ENCODE measurements at regions not wholly inside any gene's neighbourhood (a gene's known extent, or its start where the extent isn't known, plus 50 kb on each side); places are given as distances from the start of the nearest gene placed in this dataset.

- Histone ChIP-seq H4K20me1 (replicated peaks; ENCODE audit: insufficient read depth) (no peaks in the 10 kb centered on the region), H2AFZ (no peak overlapping the region), H3K27me3 (ENCODE audit: insufficient read depth) (no peaks in the 10 kb centered on the region), H3K79me2 (replicated peaks; ENCODE audit: insufficient read depth) (no peaks in the 10 kb centered on the region), H3F3A (replicated peaks; ENCODE audit: low read depth) (no peaks in the 10 kb centered on the region), H3K27ac (ENCODE audit: low read depth) (no peak overlapping the region), H3K36me3 (ENCODE audit: insufficient read depth) (peaks cover 12% of the 10 kb centered on the region), H3K4me2 (no peak overlapping the region), H3K9me2 (ENCODE audit: insufficient read depth) (peaks cover 11% of the 10 kb centered on the region), H3K4me1 (ENCODE audit: insufficient read depth) (no peaks in the 10 kb centered on the region), H3K4me3 (no peak overlapping the region)
- Mint-ChIP-seq H3K4me1 (no peaks in the 10 kb centered on the region), H3K4me3 (no peak overlapping the region), H3K36me3 (ENCODE audit: low read depth) (peaks cover 22% of the 10 kb centered on the region), H3K9me3 (peaks cover 32% of the 10 kb centered on the region), H3K27me3 (ENCODE audit: insufficient read depth, low read depth, poor library complexity) (no peaks in the 10 kb centered on the region), H3K27ac (no peak overlapping the region)
- TF ChIP-seq, protein P1, sequence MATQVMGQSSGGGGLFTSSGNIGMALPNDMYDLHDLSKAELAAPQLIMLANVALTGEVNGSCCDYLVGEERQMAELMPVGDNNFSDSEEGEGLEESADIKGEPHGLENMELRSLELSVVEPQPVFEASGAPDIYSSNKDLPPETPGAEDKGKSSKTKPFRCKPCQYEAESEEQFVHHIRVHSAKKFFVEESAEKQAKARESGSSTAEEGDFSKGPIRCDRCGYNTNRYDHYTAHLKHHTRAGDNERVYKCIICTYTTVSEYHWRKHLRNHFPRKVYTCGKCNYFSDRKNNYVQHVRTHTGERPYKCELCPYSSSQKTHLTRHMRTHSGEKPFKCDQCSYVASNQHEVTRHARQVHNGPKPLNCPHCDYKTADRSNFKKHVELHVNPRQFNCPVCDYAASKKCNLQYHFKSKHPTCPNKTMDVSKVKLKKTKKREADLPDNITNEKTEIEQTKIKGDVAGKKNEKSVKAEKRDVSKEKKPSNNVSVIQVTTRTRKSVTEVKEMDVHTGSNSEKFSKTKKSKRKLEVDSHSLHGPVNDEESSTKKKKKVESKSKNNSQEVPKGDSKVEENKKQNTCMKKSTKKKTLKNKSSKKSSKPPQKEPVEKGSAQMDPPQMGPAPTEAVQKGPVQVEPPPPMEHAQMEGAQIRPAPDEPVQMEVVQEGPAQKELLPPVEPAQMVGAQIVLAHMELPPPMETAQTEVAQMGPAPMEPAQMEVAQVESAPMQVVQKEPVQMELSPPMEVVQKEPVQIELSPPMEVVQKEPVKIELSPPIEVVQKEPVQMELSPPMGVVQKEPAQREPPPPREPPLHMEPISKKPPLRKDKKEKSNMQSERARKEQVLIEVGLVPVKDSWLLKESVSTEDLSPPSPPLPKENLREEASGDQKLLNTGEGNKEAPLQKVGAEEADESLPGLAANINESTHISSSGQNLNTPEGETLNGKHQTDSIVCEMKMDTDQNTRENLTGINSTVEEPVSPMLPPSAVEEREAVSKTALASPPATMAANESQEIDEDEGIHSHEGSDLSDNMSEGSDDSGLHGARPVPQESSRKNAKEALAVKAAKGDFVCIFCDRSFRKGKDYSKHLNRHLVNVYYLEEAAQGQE (IDR thresholded peaks at IDR 0.05; ENCODE audit: unreplicated experiment) = no peak
- TF ChIP-seq POLR2AphosphoS5 (IDR thresholded peaks at IDR 0.05; ENCODE audit: low read depth) (no peak), EZH2phosphoT487 (IDR thresholded peaks at IDR 0.05; ENCODE audit: unreplicated experiment) (no peak), ZNF331 (CRISPR knock-in tag; IDR thresholded peaks at IDR 0.05; ENCODE audit: low read depth) (no peak), CTCF (conservative IDR thresholded peaks at IDR 0.05; ENCODE audit: low read depth in 2 of 2) (no peak)
- ATAC-seq (no peak), DNase-seq (ENCODE audit: low spot score) (no peak)
Observed at GRCh38 chr12:23140710-23141109, 515.7 kb downstream of the ETNK1 start.

GRCh38 chr12:23141335-23141734, 516.4 kb downstream of the ETNK1 start:
- Histone ChIP-seq H3K4me3 (no peak overlapping the region), H3K4me1 (ENCODE audit: insufficient read depth) (no peaks in the 10 kb centered on the region), H3K27me3 (ENCODE audit: insufficient read depth) (no peaks in the 10 kb centered on the region), H3K9me2 (ENCODE audit: insufficient read depth) (peaks cover 8% of the 10 kb centered on the region), H4K20me1 (replicated peaks; ENCODE audit: insufficient read depth) (no peaks in the 10 kb centered on the region), H3K4me2 (no peak overlapping the region), H3K36me3 (ENCODE audit: insufficient read depth) (peaks cover 15% of the 10 kb centered on the region), H3K79me2 (replicated peaks; ENCODE audit: insufficient read depth) (no peaks in the 10 kb centered on the region), H3K27ac (ENCODE audit: low read depth) (no peak overlapping the region), H3F3A (replicated peaks; ENCODE audit: low read depth) (no peaks in the 10 kb centered on the region), H2AFZ (no peak overlapping the region)
- no peak for TF ChIP-seq STAT1 (IDR thresholded peaks at IDR 0.05; ENCODE audit: unreplicated experiment)
- TF ChIP-seq CTCF (conservative IDR thresholded peaks at IDR 0.05; ENCODE audit: low read depth in 2 of 2) = no peak
- TF ChIP-seq CREB1 (CRISPR knock-in tag; IDR thresholded peaks at IDR 0.05; ENCODE audit: low read depth) = no peak
- no peak for TF ChIP-seq NANOG (IDR thresholded peaks at IDR 0.05; ENCODE audit: borderline replicate concordance)
- TF ChIP-seq, protein P1 (IDR thresholded peaks at IDR 0.05; ENCODE audit: unreplicated experiment) = no peak
- TF ChIP-seq EZH2phosphoT487 (IDR thresholded peaks at IDR 0.05; ENCODE audit: unreplicated experiment) = no peak
- no peak for TF ChIP-seq POLR2AphosphoS5 (IDR thresholded peaks at IDR 0.05; ENCODE audit: low read depth)
- no peak for TF ChIP-seq EZH2 (IDR thresholded peaks at IDR 0.05; ENCODE audit: low read depth, unreplicated experiment)
- Mint-ChIP-seq H3K4me3 (no peak overlapping the region), H3K4me1 (no peaks in the 10 kb centered on the region), H3K36me3 (ENCODE audit: low read depth) (peaks cover 27% of the 10 kb centered on the region), H3K27ac (no peak overlapping the region), H3K9me3 (peaks cover 38% of the 10 kb centered on the region), H3K27me3 (ENCODE audit: insufficient read depth, low read depth, poor library complexity) (no peaks in the 10 kb centered on the region)
- ATAC-seq = no peak
- DNase-seq (ENCODE audit: low spot score) = no peak

All from GM23338 (cell line).